ENCODE measurements at regions not wholly inside any gene's neighbourhood (a gene's known extent, or its start where the extent isn't known, plus 50 kb on each side); places are given as distances from the start of the nearest gene placed in this dataset.

DNA sequence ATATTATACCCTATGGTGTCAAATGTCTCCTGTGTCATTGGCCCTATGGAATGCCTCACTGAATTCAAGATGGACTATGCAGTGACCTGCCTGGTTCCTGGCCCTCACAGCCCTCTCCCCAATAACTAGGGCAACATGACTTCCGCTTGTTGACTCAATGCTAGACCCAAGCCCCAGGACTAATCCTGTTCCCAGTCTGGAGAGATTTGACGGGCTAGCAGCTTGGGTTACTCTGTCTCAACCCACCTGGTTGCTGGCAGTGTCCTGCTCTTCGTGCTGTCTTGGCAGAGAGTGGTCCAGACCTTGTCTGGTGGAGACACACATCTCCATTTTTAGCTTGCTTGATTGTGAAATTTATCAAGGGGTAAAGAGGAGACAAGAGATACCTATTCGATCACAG is 135.8 kb upstream of the HES1 start:
- no peak for TF ChIP-seq POLR2A (IDR thresholded peaks at IDR 0.05)
- TF ChIP-seq, protein P1, sequence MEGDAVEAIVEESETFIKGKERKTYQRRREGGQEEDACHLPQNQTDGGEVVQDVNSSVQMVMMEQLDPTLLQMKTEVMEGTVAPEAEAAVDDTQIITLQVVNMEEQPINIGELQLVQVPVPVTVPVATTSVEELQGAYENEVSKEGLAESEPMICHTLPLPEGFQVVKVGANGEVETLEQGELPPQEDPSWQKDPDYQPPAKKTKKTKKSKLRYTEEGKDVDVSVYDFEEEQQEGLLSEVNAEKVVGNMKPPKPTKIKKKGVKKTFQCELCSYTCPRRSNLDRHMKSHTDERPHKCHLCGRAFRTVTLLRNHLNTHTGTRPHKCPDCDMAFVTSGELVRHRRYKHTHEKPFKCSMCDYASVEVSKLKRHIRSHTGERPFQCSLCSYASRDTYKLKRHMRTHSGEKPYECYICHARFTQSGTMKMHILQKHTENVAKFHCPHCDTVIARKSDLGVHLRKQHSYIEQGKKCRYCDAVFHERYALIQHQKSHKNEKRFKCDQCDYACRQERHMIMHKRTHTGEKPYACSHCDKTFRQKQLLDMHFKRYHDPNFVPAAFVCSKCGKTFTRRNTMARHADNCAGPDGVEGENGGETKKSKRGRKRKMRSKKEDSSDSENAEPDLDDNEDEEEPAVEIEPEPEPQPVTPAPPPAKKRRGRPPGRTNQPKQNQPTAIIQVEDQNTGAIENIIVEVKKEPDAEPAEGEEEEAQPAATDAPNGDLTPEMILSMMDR (IDR thresholded peaks at IDR 0.05) = no peak

Measured in lower leg skin (tissue), 3 donors.